ENCODE measurements at regions not wholly inside any gene's neighbourhood (a gene's known extent, or its start where the extent isn't known, plus 50 kb on each side); places are given as distances from the start of the nearest gene placed in this dataset.

GRCh38 chrX:84932814-84933213 lies 70.9 kb upstream of the APOOL start:
- TF ChIP-seq CTCF (conservative IDR thresholded peaks at IDR 0.05; ENCODE audit: low read length) (no peak), EZH2phosphoT487 (IDR thresholded peaks at IDR 0.05; ENCODE audit: borderline replicate concordance) (no peak)
